ENCODE measurements at regions not wholly inside any gene's neighbourhood (a gene's known extent, or its start where the extent isn't known, plus 50 kb on each side); places are given as distances from the start of the nearest gene placed in this dataset.

DNA sequence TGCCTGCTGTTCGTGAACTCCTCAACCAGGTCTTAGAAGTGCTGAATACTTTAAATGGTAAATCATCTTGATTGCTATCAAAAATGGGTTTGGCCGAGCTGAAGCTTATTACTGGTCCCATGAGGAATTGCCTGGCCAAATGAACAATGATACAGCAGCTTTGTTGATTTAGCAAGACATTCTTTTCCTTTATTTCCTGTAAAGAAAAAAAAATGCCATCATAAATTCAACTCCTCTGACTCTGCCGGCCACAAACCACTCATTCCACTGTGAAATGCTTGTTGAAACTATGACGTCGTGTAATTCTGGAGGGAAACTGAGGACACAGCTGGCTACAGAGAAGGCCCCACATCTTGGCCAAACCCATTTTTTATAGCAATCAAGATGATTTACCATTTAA, 74.2 kb upstream of the ID2 start:
- TF ChIP-seq POLR2A (IDR thresholded peaks at IDR 0.05) (no peak), CTCF (IDR thresholded peaks at IDR 0.05) (no peak)
